ENCODE measurements at regions not wholly inside any gene's neighbourhood (a gene's known extent, or its start where the extent isn't known, plus 50 kb on each side); places are given as distances from the start of the nearest gene placed in this dataset.

- Mint-ChIP-seq H3K4me1 (no peaks in the 10 kb centered on the region), H3K9me3 (peaks cover 22% of the 10 kb centered on the region), H3K36me3 (no peaks in the 10 kb centered on the region), H3K27ac (no peak overlapping the region), H3K4me3 (no peak overlapping the region)
- ATAC-seq = no peak
- no peak for DNase-seq (ENCODE audit: low spot score in 2 of 2)
These were observed 1534.4 kb upstream of the PIK3C3 start for GRCh38 chr18:40420675-40421074.

GRCh38 chr18:40417501-40417900 lies 1537.5 kb upstream of the PIK3C3 start:
- no peak overlapping the region for H3K27ac Mint-ChIP-seq
- H3K36me3 Mint-ChIP-seq = no peaks in the 10 kb centered on the region
- H3K9me3 Mint-ChIP-seq = peaks cover 18% of the 10 kb centered on the region
- no peaks in the 10 kb centered on the region for H3K4me1 Mint-ChIP-seq
- no peak for DNase-seq (ENCODE audit: low spot score in 2 of 2)
- ATAC-seq = no peak
- H3K4me3 Mint-ChIP-seq = no peak overlapping the region

GRCh38 chr18:40415821-40416220 lies 1539.2 kb upstream of the PIK3C3 start:
- ATAC-seq = no peak
- Mint-ChIP-seq H3K9me3 (peaks cover 21% of the 10 kb centered on the region), H3K36me3 (no peaks in the 10 kb centered on the region)

GRCh38 chr18:40415176-40415791 lies 1539.8 kb upstream of the PIK3C3 start:
- Mint-ChIP-seq H3K36me3 (no peaks in the 10 kb centered on the region), H3K27ac (no peak overlapping the region), H3K9me3 (peaks cover 24% of the 10 kb centered on the region), H3K4me1 (no peaks in the 10 kb centered on the region), H3K4me3 (no peak overlapping the region)
- DNase-seq (ENCODE audit: low spot score in 2 of 2) (no peak), ATAC-seq (no peak)

More at GRCh38 chr18:40415821-40416220, 1539.2 kb upstream of the PIK3C3 start:
- Mint-ChIP-seq H3K4me1 (no peaks in the 10 kb centered on the region), H3K4me3 (no peak overlapping the region), H3K27ac (no peak overlapping the region)
- DNase-seq (ENCODE audit: low spot score in 2 of 2) = no peak

GRCh38 chr18:40414155-40414754 lies 1540.8 kb upstream of the PIK3C3 start:
- Mint-ChIP-seq H3K4me3 (no peak overlapping the region), H3K27ac (no peak overlapping the region), H3K9me3 (peaks cover 20% of the 10 kb centered on the region), H3K4me1 (no peaks in the 10 kb centered on the region), H3K36me3 (no peaks in the 10 kb centered on the region)
- ATAC-seq = no peak
- no peak for DNase-seq (ENCODE audit: low spot score in 2 of 2)

GRCh38 chr18:40413160-40413559 lies 1541.9 kb upstream of the PIK3C3 start:
- no peaks in the 10 kb centered on the region for H3K4me1 Mint-ChIP-seq
- H3K27ac Mint-ChIP-seq = no peak overlapping the region
- H3K4me3 Mint-ChIP-seq = no peak overlapping the region
- no peak for ATAC-seq
- H3K36me3 Mint-ChIP-seq = no peaks in the 10 kb centered on the region
- H3K9me3 Mint-ChIP-seq = peaks cover 19% of the 10 kb centered on the region
- DNase-seq (ENCODE audit: low spot score in 2 of 2) = no peak

- no peak for ATAC-seq
- H3K36me3 Mint-ChIP-seq = no peaks in the 10 kb centered on the region
- no peak overlapping the region for H3K27ac Mint-ChIP-seq
- H3K9me3 Mint-ChIP-seq = peaks cover 18% of the 10 kb centered on the region
- DNase-seq (ENCODE audit: low spot score in 2 of 2) = no peak
- H3K4me1 Mint-ChIP-seq = no peaks in the 10 kb centered on the region
- H3K4me3 Mint-ChIP-seq = no peak overlapping the region
These were observed 1542.6 kb upstream of the PIK3C3 start for GRCh38 chr18:40412410-40412809.

- H3K9me3 Mint-ChIP-seq = peaks cover 21% of the 10 kb centered on the region
- no peaks in the 10 kb centered on the region for H3K4me1 Mint-ChIP-seq
- H3K36me3 Mint-ChIP-seq = no peaks in the 10 kb centered on the region
- no peak overlapping the region for H3K27ac Mint-ChIP-seq
- DNase-seq (ENCODE audit: low spot score in 2 of 2) = no peak
- no peak for ATAC-seq
- no peak overlapping the region for H3K4me3 Mint-ChIP-seq
These were observed 1547.1 kb upstream of the PIK3C3 start for GRCh38 chr18:40407909-40408308.

- Mint-ChIP-seq H3K36me3 (no peaks in the 10 kb centered on the region), H3K4me3 (no peak overlapping the region), H3K4me1 (no peaks in the 10 kb centered on the region), H3K27ac (no peak overlapping the region), H3K9me3 (peaks cover 17% of the 10 kb centered on the region)
- ATAC-seq (no peak), DNase-seq (ENCODE audit: low spot score in 2 of 2) (no peak)
These were observed 1550.8 kb upstream of the PIK3C3 start for GRCh38 chr18:40404284-40404683.

- ATAC-seq (no peak), DNase-seq (ENCODE audit: low spot score in 2 of 2) (no peak)
- H3K27ac Mint-ChIP-seq = no peak overlapping the region
- no peaks in the 10 kb centered on the region for H3K4me1 Mint-ChIP-seq
- no peaks in the 10 kb centered on the region for H3K36me3 Mint-ChIP-seq
- peaks cover 20% of the 10 kb centered on the region for H3K9me3 Mint-ChIP-seq
- no peak overlapping the region for H3K4me3 Mint-ChIP-seq
These were observed 1553.0 kb upstream of the PIK3C3 start for GRCh38 chr18:40402052-40402451.

GRCh38 chr18:40388121-40388520 lies 1566.9 kb upstream of the PIK3C3 start:
- Mint-ChIP-seq H3K9me3 (peaks cover 3% of the 10 kb centered on the region), H3K4me3 (no peak overlapping the region), H3K4me1 (no peaks in the 10 kb centered on the region), H3K36me3 (no peaks in the 10 kb centered on the region), H3K27ac (no peak overlapping the region)
- ATAC-seq = no peak
- no peak for DNase-seq (ENCODE audit: low spot score in 2 of 2)

- no peak for ATAC-seq
- Mint-ChIP-seq H3K9me3 (peaks cover 6% of the 10 kb centered on the region), H3K36me3 (no peaks in the 10 kb centered on the region), H3K4me1 (no peaks in the 10 kb centered on the region), H3K27ac (no peak overlapping the region), H3K4me3 (no peak overlapping the region)
- DNase-seq (ENCODE audit: low spot score in 2 of 2) = no peak
These were observed 1567.8 kb upstream of the PIK3C3 start for GRCh38 chr18:40387130-40387787.

- Mint-ChIP-seq H3K4me1 (no peaks in the 10 kb centered on the region), H3K27ac (no peak overlapping the region), H3K4me3 (no peak overlapping the region), H3K36me3 (no peaks in the 10 kb centered on the region), H3K9me3 (peaks cover 4% of the 10 kb centered on the region)
- DNase-seq (ENCODE audit: low spot score in 2 of 2) (no peak), ATAC-seq (no peak)
These were observed 1572.8 kb upstream of the PIK3C3 start for GRCh38 chr18:40382197-40382596.

GRCh38 chr18:40380686-40381439 lies 1574.2 kb upstream of the PIK3C3 start:
- H3K27ac Mint-ChIP-seq = no peak overlapping the region
- H3K9me3 Mint-ChIP-seq = peaks cover 7% of the 10 kb centered on the region
- DNase-seq (ENCODE audit: low spot score in 2 of 2) = no peak
- no peak for ATAC-seq
- H3K36me3 Mint-ChIP-seq = no peaks in the 10 kb centered on the region
- H3K4me3 Mint-ChIP-seq = no peak overlapping the region
- H3K4me1 Mint-ChIP-seq = no peaks in the 10 kb centered on the region

GRCh38 chr18:40375837-40376236 lies 1579.2 kb upstream of the PIK3C3 start:
- no peaks in the 10 kb centered on the region for H3K36me3 Mint-ChIP-seq
- no peak overlapping the region for H3K4me3 Mint-ChIP-seq
- no peak for DNase-seq (ENCODE audit: low spot score in 2 of 2)
- no peak for ATAC-seq
- H3K4me1 Mint-ChIP-seq = no peaks in the 10 kb centered on the region
- peaks cover 17% of the 10 kb centered on the region for H3K9me3 Mint-ChIP-seq
- no peak overlapping the region for H3K27ac Mint-ChIP-seq

Measured in stimulated activated effector memory CD8-positive, alpha-beta T cell treated with anti-CD3 and anti-CD28 coated beads, Interleukin-12 subunit alpha, Interleukin-12 subunit beta, amount 100 ng/mL, for 72 hours (primary cell).